ENCODE measurements at regions not wholly inside any gene's neighbourhood (a gene's known extent, or its start where the extent isn't known, plus 50 kb on each side); places are given as distances from the start of the nearest gene placed in this dataset.

GRCh38 chr2:173764094-173764493, 201.1 kb downstream of the SP3 start:
- DNase-seq (ENCODE audit: low spot score): no peak

GRCh38 chr2:173766537-173767289, 198.5 kb downstream of the SP3 start:
- DNase-seq (ENCODE audit: low spot score): no peak

GRCh38 chr2:173770947-173771678, 194.1 kb downstream of the SP3 start:
- DNase-seq (ENCODE audit: low spot score): no peak

GRCh38 chr2:173772205-173772604, 193.0 kb downstream of the SP3 start:
- no peak for DNase-seq (ENCODE audit: low spot score)

GRCh38 chr2:173773076-173773475, 192.1 kb downstream of the SP3 start:
- DNase-seq (ENCODE audit: low spot score): no peak

GRCh38 chr2:173775440-173775839, 189.7 kb downstream of the SP3 start:
- DNase-seq (ENCODE audit: low spot score): no peak

- DNase-seq (ENCODE audit: low spot score): no peak
Measured at GRCh38 chr2:173782681-173783080, 182.5 kb downstream of the SP3 start.

- no peak for DNase-seq (ENCODE audit: low spot score)
Measured at GRCh38 chr2:173783382-173783781, 181.8 kb downstream of the SP3 start.

GRCh38 chr2:173785813-173786212, 179.4 kb downstream of the SP3 start:
- DNase-seq (ENCODE audit: low spot score): no peak

GRCh38 chr2:173791502-173791901, 173.7 kb downstream of the SP3 start:
- no peak for DNase-seq (ENCODE audit: low spot score)

- no peak for DNase-seq (ENCODE audit: low spot score)
Measured at GRCh38 chr2:173792166-173792565, 173.0 kb downstream of the SP3 start.

- peak; percentile 96 for DNase-seq (ENCODE audit: low spot score)
Measured at GRCh38 chr2:173792741-173793140, 172.4 kb downstream of the SP3 start.

GRCh38 chr2:173793709-173794565, 171.2 kb downstream of the SP3 start:
- no peak for DNase-seq (ENCODE audit: low spot score)

- no peak for DNase-seq (ENCODE audit: low spot score)
Measured at GRCh38 chr2:173797586-173798263, 167.4 kb downstream of the SP3 start.

- DNase-seq (ENCODE audit: low spot score): no peak
Measured at GRCh38 chr2:173802518-173802917, 162.7 kb downstream of the SP3 start.

- DNase-seq (ENCODE audit: low spot score): no peak
Measured at GRCh38 chr2:173803449-173803848, 161.7 kb downstream of the SP3 start.

GRCh38 chr2:173806761-173807160, 158.4 kb downstream of the SP3 start:
- no peak for DNase-seq (ENCODE audit: low spot score)

GRCh38 chr2:173808718-173809117, 156.5 kb downstream of the SP3 start:
- DNase-seq (ENCODE audit: low spot score): no peak

- peak; percentile 91 for DNase-seq (ENCODE audit: low spot score)
Measured at GRCh38 chr2:173812321-173812720, 152.9 kb downstream of the SP3 start.

- DNase-seq (ENCODE audit: low spot score): no peak
Measured at GRCh38 chr2:173814306-173814705, 150.9 kb downstream of the SP3 start.

GRCh38 chr2:173815772-173816171, 149.4 kb downstream of the SP3 start:
- DNase-seq (ENCODE audit: low spot score): peak; percentile 56

GRCh38 chr2:173817582-173817981, 147.6 kb downstream of the SP3 start:
- DNase-seq (ENCODE audit: low spot score): no peak

Measured in umbilical cord (tissue), 1 donor.